ENCODE measurements at regions not wholly inside any gene's neighbourhood (a gene's known extent, or its start where the extent isn't known, plus 50 kb on each side); places are given as distances from the start of the nearest gene placed in this dataset.

DNA sequence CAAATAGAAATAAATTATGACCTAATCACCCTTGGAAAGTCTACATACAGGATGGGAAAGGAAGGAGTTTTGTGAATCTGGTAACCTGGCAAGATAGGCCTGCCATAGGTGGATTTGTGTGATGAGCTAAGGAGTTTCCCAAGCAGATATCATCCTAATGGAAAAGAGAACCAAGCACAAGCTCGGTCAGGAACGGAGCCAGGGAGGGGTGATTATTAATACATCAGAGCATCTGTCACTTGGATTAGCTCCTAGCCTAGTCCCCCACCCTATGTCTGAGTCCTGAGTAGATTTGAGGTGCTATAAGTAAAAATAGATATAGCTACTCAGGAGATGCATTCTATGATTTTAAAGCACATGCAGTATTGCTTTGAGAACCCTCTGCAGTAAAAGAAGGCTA lies 57.3 kb upstream of the SMARCA2 start:
- H3K27me3 Mint-ChIP-seq: no peaks in the 10 kb centered on the region
- CTCF ChIA-PET: no interaction called here
- H3K4me1 ChIP-seq (ENCODE audit: insufficient read depth, low read length): no peaks in the 10 kb centered on the region
- no peaks in the 10 kb centered on the region for H3K27me3 ChIP-seq (ENCODE audit: control insufficient read depth in 1 of 2, insufficient read depth in 2 of 2, low read length in 2 of 2)
- intact Hi-C loops (cut with DNase I, micrococcal nuclease): no loop called here
- H3K27ac Mint-ChIP-seq: no peak overlapping the region
- POLR2A ChIA-PET: no interaction called here
- no peak overlapping the region for H3K27ac ChIP-seq (ENCODE audit: low read depth in 1 of 2, low read length in 2 of 2)
- H3K36me3 ChIP-seq (ENCODE audit: insufficient read depth, low read length): no peaks in the 10 kb centered on the region
- no peak for DNase-seq
- H3K4me3 ChIP-seq (ENCODE audit: low read length): no peak overlapping the region
- no peak for ATAC-seq (ENCODE audit: poor library complexity)
- TF ChIP-seq, protein P1, sequence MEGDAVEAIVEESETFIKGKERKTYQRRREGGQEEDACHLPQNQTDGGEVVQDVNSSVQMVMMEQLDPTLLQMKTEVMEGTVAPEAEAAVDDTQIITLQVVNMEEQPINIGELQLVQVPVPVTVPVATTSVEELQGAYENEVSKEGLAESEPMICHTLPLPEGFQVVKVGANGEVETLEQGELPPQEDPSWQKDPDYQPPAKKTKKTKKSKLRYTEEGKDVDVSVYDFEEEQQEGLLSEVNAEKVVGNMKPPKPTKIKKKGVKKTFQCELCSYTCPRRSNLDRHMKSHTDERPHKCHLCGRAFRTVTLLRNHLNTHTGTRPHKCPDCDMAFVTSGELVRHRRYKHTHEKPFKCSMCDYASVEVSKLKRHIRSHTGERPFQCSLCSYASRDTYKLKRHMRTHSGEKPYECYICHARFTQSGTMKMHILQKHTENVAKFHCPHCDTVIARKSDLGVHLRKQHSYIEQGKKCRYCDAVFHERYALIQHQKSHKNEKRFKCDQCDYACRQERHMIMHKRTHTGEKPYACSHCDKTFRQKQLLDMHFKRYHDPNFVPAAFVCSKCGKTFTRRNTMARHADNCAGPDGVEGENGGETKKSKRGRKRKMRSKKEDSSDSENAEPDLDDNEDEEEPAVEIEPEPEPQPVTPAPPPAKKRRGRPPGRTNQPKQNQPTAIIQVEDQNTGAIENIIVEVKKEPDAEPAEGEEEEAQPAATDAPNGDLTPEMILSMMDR (IDR thresholded peaks at IDR 0.05): no peak
- H3K36me3 Mint-ChIP-seq (ENCODE audit: low read depth): no peaks in the 10 kb centered on the region
- no peaks in the 10 kb centered on the region for H3K4me1 Mint-ChIP-seq (ENCODE audit: low read depth)
- H3K4me3 Mint-ChIP-seq: no peak overlapping the region
- no peaks in the 10 kb centered on the region for H3K9me3 ChIP-seq (ENCODE audit: control insufficient read depth in 1 of 2, insufficient read depth in 1 of 2, low read length in 2 of 2)
- no peaks in the 10 kb centered on the region for H3K9me3 Mint-ChIP-seq

GRCh38 chr9:1959371-1959770 lies 55.8 kb upstream of the SMARCA2 start:
- H3K27ac Mint-ChIP-seq: no peak overlapping the region
- POLR2A ChIA-PET: no interaction called here
- intact Hi-C loops (cut with DNase I, micrococcal nuclease): no loop called here
- H3K27me3 Mint-ChIP-seq: no peaks in the 10 kb centered on the region
- Histone ChIP-seq H3K4me1 (ENCODE audit: insufficient read depth, low read length) (no peaks in the 10 kb centered on the region), H3K9me3 (ENCODE audit: control insufficient read depth in 1 of 2, insufficient read depth in 1 of 2, low read length in 2 of 2) (no peaks in the 10 kb centered on the region), H3K36me3 (ENCODE audit: insufficient read depth, low read length) (no peaks in the 10 kb centered on the region), H3K4me3 (ENCODE audit: low read length) (no peak overlapping the region), H3K27ac (ENCODE audit: low read depth in 1 of 2, low read length in 2 of 2) (no peak overlapping the region), H3K27me3 (ENCODE audit: control insufficient read depth in 1 of 2, insufficient read depth in 2 of 2, low read length in 2 of 2) (no peaks in the 10 kb centered on the region)
- no peak overlapping the region for H3K4me3 Mint-ChIP-seq
- no peaks in the 10 kb centered on the region for H3K9me3 Mint-ChIP-seq
- CTCF ChIA-PET: no interaction called here
- TF ChIP-seq, protein P1 (IDR thresholded peaks at IDR 0.05): no peak
- no peaks in the 10 kb centered on the region for H3K4me1 Mint-ChIP-seq (ENCODE audit: low read depth)
- DNase-seq (no peak), ATAC-seq (ENCODE audit: poor library complexity) (no peak)
- H3K36me3 Mint-ChIP-seq (ENCODE audit: low read depth): no peaks in the 10 kb centered on the region

DNA sequence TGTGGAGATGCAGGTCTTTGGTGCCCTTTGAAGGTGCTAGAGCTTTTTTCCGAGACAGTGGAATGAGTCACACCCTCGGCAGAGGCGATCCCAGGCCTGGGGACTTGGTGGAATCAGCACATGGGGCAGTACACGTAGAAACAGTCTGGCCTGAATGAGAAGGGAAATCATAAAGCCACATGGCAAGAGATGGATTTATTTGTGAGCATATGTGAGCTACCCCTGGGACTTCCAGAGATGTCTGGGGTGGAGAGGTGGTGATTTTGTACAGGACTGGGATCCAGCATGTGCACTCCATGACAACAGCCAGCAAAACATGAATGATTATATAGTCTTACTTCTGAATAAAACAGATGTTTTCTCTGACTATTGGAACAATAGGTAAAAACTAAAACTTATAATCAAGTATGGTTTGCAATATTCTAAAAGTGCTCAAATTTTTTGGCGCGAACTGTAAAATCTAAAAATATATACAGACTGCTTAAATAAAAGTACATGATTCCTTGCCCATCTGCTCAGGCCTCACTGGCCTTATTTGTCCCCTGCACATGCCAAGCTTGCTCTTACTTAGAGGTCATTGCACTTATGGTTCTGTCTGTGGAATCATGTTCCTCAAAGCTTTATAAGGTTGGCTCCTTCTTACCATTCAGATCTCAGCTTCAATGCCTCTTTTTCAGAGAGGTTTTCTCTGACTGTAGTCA lies 54.7 kb upstream of the SMARCA2 start:
- H3K4me1 ChIP-seq (ENCODE audit: insufficient read depth, low read length): no peaks in the 10 kb centered on the region
- Mint-ChIP-seq H3K4me3 (no peak overlapping the region), H3K4me1 (ENCODE audit: low read depth) (no peaks in the 10 kb centered on the region), H3K9me3 (no peaks in the 10 kb centered on the region), H3K27me3 (no peaks in the 10 kb centered on the region), H3K27ac (no peak overlapping the region), H3K36me3 (ENCODE audit: low read depth) (no peaks in the 10 kb centered on the region)
- no peak for ATAC-seq (ENCODE audit: poor library complexity)
- H3K27ac ChIP-seq (ENCODE audit: low read depth in 1 of 2, low read length in 2 of 2): no peak overlapping the region
- no peaks in the 10 kb centered on the region for H3K9me3 ChIP-seq (ENCODE audit: control insufficient read depth in 1 of 2, insufficient read depth in 1 of 2, low read length in 2 of 2)
- H3K36me3 ChIP-seq (ENCODE audit: insufficient read depth, low read length): no peaks in the 10 kb centered on the region
- DNase-seq: no peak
- intact Hi-C loops (cut with DNase I, micrococcal nuclease): no loop called here
- TF ChIP-seq, protein P1 (IDR thresholded peaks at IDR 0.05): no peak
- no peaks in the 10 kb centered on the region for H3K27me3 ChIP-seq (ENCODE audit: control insufficient read depth in 1 of 2, insufficient read depth in 2 of 2, low read length in 2 of 2)
- POLR2A ChIA-PET: no interaction called here
- no peak overlapping the region for H3K4me3 ChIP-seq (ENCODE audit: low read length)
- CTCF ChIA-PET: no interaction called here
